HG02884 (cell line): ENCODE measurements at regions not wholly inside any gene's neighbourhood (a gene's known extent, or its start where the extent isn't known, plus 50 kb on each side); places are given as distances from the start of the nearest gene placed in this dataset.
"Not testable (repeated sequence)": the region's sequence is repeated elsewhere in the genome, so short reads cannot be mapped to it uniquely, and the experiment has no call there.

Source experiments
- ATAC-seq: cut with Tn5 transposase; IDR thresholded peaks from one replicate; pipeline ENCODE4 v1.9.1; 2021; ENCODE audit warnings: mild to moderate bottlenecking, moderate library complexity; ENCODE audit not compliant: unreplicated experiment

- ATAC-seq: no peak
Observed at GRCh38 chr22:22369964-22370270, 125.3 kb downstream of the VPREB1 start.

GRCh38 chr22:22371031-22371541 lies 126.5 kb downstream of the VPREB1 start:
- no peak for ATAC-seq

- no peak for ATAC-seq
Observed at GRCh38 chr22:22372086-22372485, 127.5 kb downstream of the VPREB1 start.

- ATAC-seq: no peak
Observed at GRCh38 chr22:22374163-22374562, 129.6 kb downstream of the VPREB1 start.

- ATAC-seq: no peak
Observed at GRCh38 chr22:22374579-22374978, 130.0 kb downstream of the VPREB1 start.

- ATAC-seq: no peak
Observed at GRCh38 chr22:22375576-22376351, 131.2 kb downstream of the VPREB1 start.

GRCh38 chr22:22376352-22376706 lies 131.7 kb downstream of the VPREB1 start:
- no peak for ATAC-seq

- ATAC-seq: not testable (repeated sequence)
Observed at GRCh38 chr22:22376884-22377283, 131.7 kb downstream of the ZNF280B start.

GRCh38 chr22:22377335-22377734 lies 131.2 kb downstream of the ZNF280B start:
- no peak for ATAC-seq

- ATAC-seq: no peak
Observed at GRCh38 chr22:22378446-22379415, 129.8 kb downstream of the ZNF280B start.

GRCh38 chr22:22380098-22381030 lies 128.2 kb downstream of the ZNF280B start:
- no peak for ATAC-seq

GRCh38 chr22:22381292-22381691 lies 127.2 kb downstream of the ZNF280B start:
- ATAC-seq: not testable (repeated sequence)

GRCh38 chr22:22384267-22384666 lies 124.3 kb downstream of the ZNF280B start:
- no peak for ATAC-seq

- no peak for ATAC-seq
Observed at GRCh38 chr22:22384668-22385244, 123.8 kb downstream of the ZNF280B start.

- ATAC-seq: no peak
Observed at GRCh38 chr22:22386602-22387385, 121.7 kb downstream of the ZNF280B start.

- ATAC-seq: no peak
Observed at GRCh38 chr22:22387386-22387736, 121.2 kb downstream of the ZNF280B start.

GRCh38 chr22:22388090-22388489 lies 120.5 kb downstream of the ZNF280B start:
- no peak for ATAC-seq

- no peak for ATAC-seq
Observed at GRCh38 chr22:22388494-22388893, 120.0 kb downstream of the ZNF280B start.

- ATAC-seq: no peak
Observed at GRCh38 chr22:22389467-22389866, 119.1 kb downstream of the ZNF280B start.

- no peak for ATAC-seq
Observed at GRCh38 chr22:22390989-22391388, 117.6 kb downstream of the ZNF280B start.
